OCI-LY1 (cell line): ENCODE measurements at regions not wholly inside any gene's neighbourhood (a gene's known extent, or its start where the extent isn't known, plus 50 kb on each side); places are given as distances from the start of the nearest gene placed in this dataset.

Source experiments
- H2AFZ ChIP-seq: fragments of 200-600 bp; sonication (generic), shearing (Covaris generic); 2 replicates; pipeline ENCODE4 v1.6.0; 2014; ENCODE audit warnings: antibody characterized with exemption, mild to moderate bottlenecking, low read length
- H3F3A ChIP-seq: fragments of 200-600 bp; sonication (generic), shearing (Covaris generic); 2 replicates; pipeline ENCODE4 v1.6.0; 2014; ENCODE audit warnings: mild to moderate bottlenecking, antibody characterized with exemption, low read length, moderate library complexity; ENCODE audit not compliant: insufficient read depth
- H3K27ac ChIP-seq: fragments of 200-600 bp; sonication (generic); 2 replicates; pipeline ENCODE4 v1.5.1; 2014; ENCODE audit warnings: low read length, mixed run types, mild to moderate bottlenecking, low read depth; ENCODE audit not compliant: poor library complexity, severe bottlenecking
- H3K27me3 ChIP-seq: fragments of 200-600 bp; sonication (generic); 2 replicates; pipeline ENCODE4 v1.6.0; 2014; ENCODE audit warnings: antibody characterized with exemption, mild to moderate bottlenecking, low read length, moderate library complexity; ENCODE audit not compliant: insufficient read depth
- H3K36me3 ChIP-seq: fragments of 200-600 bp; sonication (generic); 2 replicates; pipeline ENCODE4 v1.6.1; 2014; ENCODE audit warnings: mild to moderate bottlenecking, antibody characterized with exemption, low read length, moderate library complexity, mixed read lengths; ENCODE audit not compliant: insufficient read depth
- H3K4me1 ChIP-seq: fragments of 200-600 bp; sonication (generic); 2 replicates; pipeline ENCODE4 v1.5.1; 2014; ENCODE audit warnings: mild to moderate bottlenecking, low read length, moderate library complexity; ENCODE audit not compliant: insufficient read depth, severe bottlenecking
- H3K4me2 ChIP-seq: fragments of 200-600 bp; sonication (generic), shearing (Covaris generic); 2 replicates; pipeline ENCODE4 v1.6.1; 2014; ENCODE audit warnings: low read length
- H3K4me3 ChIP-seq: fragments of 200-600 bp; sonication (generic); 2 replicates; pipeline ENCODE4 v1.5.1; 2014; ENCODE audit warnings: low read length, low read depth, mild to moderate bottlenecking, mixed read lengths; ENCODE audit not compliant: poor library complexity, severe bottlenecking
- H3K79me2 ChIP-seq: fragments of 200-600 bp; shearing (Covaris generic); 2 replicates; pipeline ENCODE4 v1.6.1; 2016; ENCODE audit warnings: mixed run types, low read length, mixed read lengths; ENCODE audit not compliant: insufficient read depth
- H3K9ac ChIP-seq: fragments of 200-600 bp; sonication (generic), shearing (Covaris generic); 2 replicates; pipeline ENCODE4 v1.6.1; 2014; ENCODE audit warnings: mild to moderate bottlenecking, low read length, mixed read lengths
- H3K9me2 ChIP-seq: fragments of 200-600 bp; sonication (generic), shearing (Covaris generic); 2 replicates; pipeline ENCODE4 v1.6.1; 2014; ENCODE audit warnings: low read depth, mild to moderate bottlenecking, low read length, mixed read lengths
- H3K9me3 ChIP-seq: fragments of 200-600 bp; shearing (Covaris generic); 2 replicates; pipeline ENCODE4 v1.6.1; 2014; ENCODE audit warnings: low read length, mixed read lengths
- H4K20me1 ChIP-seq: fragments of 200-600 bp; sonication (generic), shearing (Covaris generic); 2 replicates; pipeline ENCODE4 v1.6.0; 2016; ENCODE audit warnings: mild to moderate bottlenecking, low read length; ENCODE audit not compliant: insufficient read depth
- EZH2 ChIP-seq: fragments of 200-600 bp; sonication (generic), shearing (Covaris generic); IDR thresholded peaks from 2 replicates; pipeline ENCODE4 v1.8.0; 2017; ENCODE audit warnings: borderline replicate concordance, mixed run types, mild to moderate bottlenecking, antibody characterized with exemption, low read length, moderate library complexity, mixed read lengths
- TF ChIP-seq, protein P1 (sequence below): fragments of 200-600 bp; sonication (generic), shearing (Covaris generic); IDR thresholded peaks from 2 replicates; pipeline ENCODE4 v1.5.1; 2017; ENCODE audit warnings: mild to moderate bottlenecking, antibody characterized with exemption, low read length, moderate library complexity, mixed read lengths

DNA sequence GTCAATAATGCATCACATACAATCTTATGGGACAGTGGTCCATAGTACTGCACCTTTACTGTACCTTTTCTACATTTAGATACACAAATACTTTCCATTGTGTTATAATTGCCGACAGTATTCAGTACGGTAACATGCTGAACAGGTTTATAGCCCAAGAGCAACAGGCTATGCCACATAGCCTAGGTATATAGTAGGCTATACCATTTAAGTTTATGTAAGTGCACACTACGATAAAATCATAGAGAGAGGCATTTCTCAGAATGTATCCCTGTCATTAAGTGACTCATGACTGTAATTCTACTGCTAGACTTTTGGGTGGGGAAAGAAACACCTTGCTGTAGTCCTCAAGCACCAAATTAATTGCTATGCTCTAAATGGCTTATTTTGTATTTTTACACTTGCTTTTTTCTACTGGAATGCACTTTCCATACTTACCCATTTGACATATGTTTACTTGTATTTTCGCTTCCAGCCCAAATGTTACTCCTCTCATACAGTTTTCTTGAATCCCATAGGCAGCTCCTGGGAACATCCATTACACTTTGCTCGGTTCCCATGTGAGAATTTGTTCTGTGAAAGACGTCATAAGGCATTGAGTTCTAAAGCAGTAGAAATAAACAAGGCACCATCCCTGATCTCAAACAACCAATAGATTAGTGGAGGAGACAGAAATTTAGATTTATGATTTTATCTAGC, 714.0 kb upstream of the ID2 start:
- Histone ChIP-seq H3K4me3 (no peak overlapping the region), H2AFZ (no peak overlapping the region), H3K4me1 (no peaks in the 10 kb centered on the region), H3K36me3 (no peaks in the 10 kb centered on the region), H3K9me3 (no peaks in the 10 kb centered on the region), H3K79me2 (no peaks in the 10 kb centered on the region), H3K4me2 (no peak overlapping the region), H3K27ac (no peak overlapping the region), H3F3A (no peaks in the 10 kb centered on the region), H4K20me1 (no peaks in the 10 kb centered on the region), H3K9me2 (no peaks in the 10 kb centered on the region), H3K27me3 (peaks cover 4% of the 10 kb centered on the region), H3K9ac (no peak overlapping the region)
- TF ChIP-seq EZH2, result no peak
- TF ChIP-seq, protein P1, sequence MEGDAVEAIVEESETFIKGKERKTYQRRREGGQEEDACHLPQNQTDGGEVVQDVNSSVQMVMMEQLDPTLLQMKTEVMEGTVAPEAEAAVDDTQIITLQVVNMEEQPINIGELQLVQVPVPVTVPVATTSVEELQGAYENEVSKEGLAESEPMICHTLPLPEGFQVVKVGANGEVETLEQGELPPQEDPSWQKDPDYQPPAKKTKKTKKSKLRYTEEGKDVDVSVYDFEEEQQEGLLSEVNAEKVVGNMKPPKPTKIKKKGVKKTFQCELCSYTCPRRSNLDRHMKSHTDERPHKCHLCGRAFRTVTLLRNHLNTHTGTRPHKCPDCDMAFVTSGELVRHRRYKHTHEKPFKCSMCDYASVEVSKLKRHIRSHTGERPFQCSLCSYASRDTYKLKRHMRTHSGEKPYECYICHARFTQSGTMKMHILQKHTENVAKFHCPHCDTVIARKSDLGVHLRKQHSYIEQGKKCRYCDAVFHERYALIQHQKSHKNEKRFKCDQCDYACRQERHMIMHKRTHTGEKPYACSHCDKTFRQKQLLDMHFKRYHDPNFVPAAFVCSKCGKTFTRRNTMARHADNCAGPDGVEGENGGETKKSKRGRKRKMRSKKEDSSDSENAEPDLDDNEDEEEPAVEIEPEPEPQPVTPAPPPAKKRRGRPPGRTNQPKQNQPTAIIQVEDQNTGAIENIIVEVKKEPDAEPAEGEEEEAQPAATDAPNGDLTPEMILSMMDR, result no peak

DNA sequence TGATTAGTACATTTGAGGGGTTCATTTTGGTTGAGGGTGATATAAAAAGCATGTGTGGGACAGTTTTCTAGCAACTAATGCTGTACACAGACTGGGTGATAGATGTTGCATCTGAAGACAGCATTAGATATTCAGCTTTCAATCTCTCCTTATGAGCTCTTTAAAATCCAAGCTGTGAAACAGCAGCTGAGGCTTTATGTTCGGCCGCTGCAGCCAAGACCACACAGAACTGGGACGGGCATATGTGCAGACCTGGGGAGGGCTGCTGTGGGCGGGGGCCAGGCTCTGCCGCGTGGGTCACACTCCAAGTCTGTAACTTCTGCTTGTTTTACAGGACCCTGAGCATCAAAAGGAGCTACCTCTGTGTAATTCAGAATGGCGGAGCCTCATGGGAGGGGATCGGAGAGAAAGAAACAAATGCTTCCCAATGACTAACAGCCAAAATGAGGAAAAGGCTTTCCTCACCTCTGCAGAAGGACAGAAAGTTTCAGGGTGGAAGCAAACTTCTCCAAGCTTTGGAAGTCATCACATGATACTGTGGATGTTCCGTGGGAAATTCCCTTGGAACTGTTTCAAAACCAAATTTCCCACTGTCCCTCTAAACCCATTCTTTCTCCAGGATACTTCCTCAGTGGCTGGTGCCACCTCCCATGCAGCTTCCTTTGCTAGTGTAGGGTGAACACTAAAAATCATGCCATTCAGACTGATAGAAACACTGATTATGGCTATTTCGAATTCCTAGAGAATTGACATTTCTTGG, 711.9 kb upstream of the ID2 start:
- no peaks in the 10 kb centered on the region for H3F3A ChIP-seq
- no peak overlapping the region for H3K9ac ChIP-seq
- peaks cover 10% of the 10 kb centered on the region for H3K27me3 ChIP-seq
- no peak overlapping the region for H3K4me3 ChIP-seq
- H3K36me3 ChIP-seq, result no peaks in the 10 kb centered on the region
- H2AFZ ChIP-seq, result no peak overlapping the region
- H3K79me2 ChIP-seq, result no peaks in the 10 kb centered on the region
- no peaks in the 10 kb centered on the region for H4K20me1 ChIP-seq
- H3K4me1 ChIP-seq, result no peaks in the 10 kb centered on the region
- no peak overlapping the region for H3K27ac ChIP-seq
- TF ChIP-seq, protein P1, result no peak
- TF ChIP-seq EZH2, result no peak
- H3K9me2 ChIP-seq, result no peaks in the 10 kb centered on the region
- H3K9me3 ChIP-seq, result no peaks in the 10 kb centered on the region
- no peak overlapping the region for H3K4me2 ChIP-seq

DNA sequence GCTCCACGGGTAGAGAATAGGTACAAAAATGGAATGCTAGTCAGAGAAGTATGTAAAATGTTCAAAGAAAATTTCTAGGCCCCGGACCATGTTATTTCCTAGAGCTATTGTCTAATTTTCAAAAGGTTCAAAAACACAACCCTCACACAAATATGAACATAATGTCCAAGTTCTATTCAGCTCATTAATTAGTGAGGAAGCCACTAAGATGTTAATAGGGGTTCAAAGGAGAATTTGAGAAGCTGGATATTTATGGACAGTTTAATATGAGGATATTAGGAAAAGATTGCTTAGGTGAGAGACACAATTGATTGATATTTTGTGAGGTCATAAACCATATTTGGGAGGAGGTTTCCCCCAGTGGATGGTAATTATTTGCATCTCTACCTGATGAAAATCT, 710.6 kb upstream of the ID2 start:
- Histone ChIP-seq H3K4me2 (no peak overlapping the region), H3K27me3 (peaks cover 12% of the 10 kb centered on the region), H3K9me2 (no peaks in the 10 kb centered on the region), H3K9me3 (no peaks in the 10 kb centered on the region), H3K9ac (no peak overlapping the region), H2AFZ (no peak overlapping the region), H3K79me2 (no peaks in the 10 kb centered on the region), H3F3A (no peaks in the 10 kb centered on the region), H3K4me1 (no peaks in the 10 kb centered on the region), H3K36me3 (no peaks in the 10 kb centered on the region), H4K20me1 (no peaks in the 10 kb centered on the region), H3K4me3 (no peak overlapping the region), H3K27ac (no peak overlapping the region)
- TF ChIP-seq, protein P1, result no peak
- TF ChIP-seq EZH2, result no peak
